ENCODE measurements at regions not wholly inside any gene's neighbourhood (a gene's known extent, or its start where the extent isn't known, plus 50 kb on each side); places are given as distances from the start of the nearest gene placed in this dataset.

DNA sequence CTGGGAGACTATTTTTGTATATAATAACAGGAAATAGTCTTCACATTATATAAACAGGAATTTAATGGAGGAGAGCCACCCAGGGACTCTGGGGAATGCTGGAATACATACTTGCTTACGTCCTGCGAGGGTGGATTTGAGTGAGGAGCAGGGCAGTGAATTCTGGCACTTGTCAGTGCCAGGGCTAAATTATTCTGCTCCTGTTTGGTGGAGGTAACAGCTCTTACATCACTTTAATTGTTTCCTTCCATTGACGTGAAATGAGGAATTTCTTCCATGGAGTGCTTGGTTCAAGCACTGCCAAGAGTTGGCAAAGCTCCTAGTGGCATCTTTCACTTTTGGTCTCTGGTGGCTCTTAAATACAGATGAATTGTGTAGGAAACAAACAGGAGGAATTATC lies 94.1 kb upstream of the GOLGA8J start:
- H3K9me3 ChIP-seq (ENCODE audit: low read length): no peaks in the 10 kb centered on the region
- H4K20me1 ChIP-seq (ENCODE audit: insufficient read depth, low read length): no peaks in the 10 kb centered on the region
- H3K27me3 ChIP-seq (ENCODE audit: control insufficient read depth in 1 of 2, insufficient read depth in 2 of 2, low read length in 2 of 2): peaks cover 0 to 3% of the 10 kb centered on the region in 2 experiments; a peak in 2 of 5 replicates
- H2AFZ ChIP-seq (ENCODE audit: low read length): no peak overlapping the region
- TF ChIP-seq NCOA2 (CRISPR knock-in tag; IDR thresholded peaks at IDR 0.05) (no peak), ZNF780A (CRISPR knock-in tag; IDR thresholded peaks at IDR 0.05) (no peak), ZC3H13 (CRISPR knock-in tag; IDR thresholded peaks at IDR 0.05) (no peak), NFE2L1 (CRISPR knock-in tag; IDR thresholded peaks at IDR 0.05; ENCODE audit: borderline replicate concordance) (no peak), CENPX (CRISPR knock-in tag; IDR thresholded peaks at IDR 0.05) (no peak)
- TF ChIP-seq, protein P1, sequence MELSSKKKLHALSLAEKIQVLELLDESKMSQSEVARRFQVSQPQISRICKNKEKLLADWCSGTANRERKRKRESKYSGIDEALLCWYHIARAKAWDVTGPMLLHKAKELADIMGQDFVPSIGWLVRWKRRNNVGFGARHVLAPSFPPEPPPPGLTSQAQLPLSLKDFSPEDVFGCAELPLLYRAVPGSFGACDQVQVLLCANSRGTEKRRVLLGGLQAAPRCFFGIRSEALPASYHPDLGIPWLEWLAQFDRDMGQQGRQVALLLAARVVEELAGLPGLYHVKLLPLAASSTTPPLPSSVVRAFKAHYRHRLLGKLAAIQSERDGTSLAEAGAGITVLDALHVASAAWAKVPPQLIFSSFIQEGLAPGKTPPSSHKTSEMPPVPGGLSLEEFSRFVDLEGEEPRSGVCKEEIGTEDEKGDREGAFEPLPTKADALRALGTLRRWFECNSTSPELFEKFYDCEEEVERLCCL (CRISPR knock-in tag; IDR thresholded peaks at IDR 0.05; ENCODE audit: borderline replicate concordance): no peak
- TF ChIP-seq, protein P2, sequence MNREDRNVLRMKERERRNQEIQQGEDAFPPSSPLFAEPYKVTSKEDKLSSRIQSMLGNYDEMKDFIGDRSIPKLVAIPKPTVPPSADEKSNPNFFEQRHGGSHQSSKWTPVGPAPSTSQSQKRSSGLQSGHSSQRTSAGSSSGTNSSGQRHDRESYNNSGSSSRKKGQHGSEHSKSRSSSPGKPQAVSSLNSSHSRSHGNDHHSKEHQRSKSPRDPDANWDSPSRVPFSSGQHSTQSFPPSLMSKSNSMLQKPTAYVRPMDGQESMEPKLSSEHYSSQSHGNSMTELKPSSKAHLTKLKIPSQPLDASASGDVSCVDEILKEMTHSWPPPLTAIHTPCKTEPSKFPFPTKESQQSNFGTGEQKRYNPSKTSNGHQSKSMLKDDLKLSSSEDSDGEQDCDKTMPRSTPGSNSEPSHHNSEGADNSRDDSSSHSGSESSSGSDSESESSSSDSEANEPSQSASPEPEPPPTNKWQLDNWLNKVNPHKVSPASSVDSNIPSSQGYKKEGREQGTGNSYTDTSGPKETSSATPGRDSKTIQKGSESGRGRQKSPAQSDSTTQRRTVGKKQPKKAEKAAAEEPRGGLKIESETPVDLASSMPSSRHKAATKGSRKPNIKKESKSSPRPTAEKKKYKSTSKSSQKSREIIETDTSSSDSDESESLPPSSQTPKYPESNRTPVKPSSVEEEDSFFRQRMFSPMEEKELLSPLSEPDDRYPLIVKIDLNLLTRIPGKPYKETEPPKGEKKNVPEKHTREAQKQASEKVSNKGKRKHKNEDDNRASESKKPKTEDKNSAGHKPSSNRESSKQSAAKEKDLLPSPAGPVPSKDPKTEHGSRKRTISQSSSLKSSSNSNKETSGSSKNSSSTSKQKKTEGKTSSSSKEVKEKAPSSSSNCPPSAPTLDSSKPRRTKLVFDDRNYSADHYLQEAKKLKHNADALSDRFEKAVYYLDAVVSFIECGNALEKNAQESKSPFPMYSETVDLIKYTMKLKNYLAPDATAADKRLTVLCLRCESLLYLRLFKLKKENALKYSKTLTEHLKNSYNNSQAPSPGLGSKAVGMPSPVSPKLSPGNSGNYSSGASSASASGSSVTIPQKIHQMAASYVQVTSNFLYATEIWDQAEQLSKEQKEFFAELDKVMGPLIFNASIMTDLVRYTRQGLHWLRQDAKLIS (CRISPR knock-in tag; IDR thresholded peaks at IDR 0.05): no peak
- H3K9ac ChIP-seq (ENCODE audit: insufficient read depth, low read depth, low read length): no peak overlapping the region
- H3K4me1 ChIP-seq (ENCODE audit: insufficient read depth, low read length): no peaks in the 10 kb centered on the region
- H3K27ac ChIP-seq (ENCODE audit: extremely low read length, insufficient read depth, low read length): no peak overlapping the region
- intact Hi-C loops (cut with micrococcal nuclease; ENCODE audit: unreplicated experiment) (no loop called here), in situ Hi-C loops (cut with HindIII; ENCODE audit: extremely low pct_ligation_motif_present, low pct_unique_long_range_greater_than_20kb) (no loop called here)
- no TSS peak for BruUV-seq (replicated peaks)
- no peaks in the 10 kb centered on the region for H3K79me2 ChIP-seq (ENCODE audit: insufficient read depth, low read length)
- WGBS (ENCODE audit: low lambda C conversion rate): 0% methylated on average over 3 of the region's 3 CpGs
- H3K36me3 ChIP-seq (replicated peaks in 1 of 2; ENCODE audit: control insufficient read depth in 1 of 2, insufficient read depth in 2 of 2, low read length in 2 of 2): no peaks in the 10 kb centered on the region
- POLR2A ChIA-PET: no interaction called here
- ATAC-seq (no peak), DNase-seq (ENCODE audit: low spot score) (no peak), FAIRE-seq (no peak)
- no peak overlapping the region for H3K4me3 ChIP-seq (replicated peaks in 1 of 3; ENCODE audit: insufficient read depth in 1 of 3, low read depth in 2 of 3, low read length in 3 of 3)
- CTCF ChIA-PET (ENCODE audit: low intra/inter-chr PET ratio, low total read pairs): no interaction called here
- no peak overlapping the region for H3K4me2 ChIP-seq (ENCODE audit: low read depth, low read length)
